IMR-90 (cell line): ENCODE measurements at regions not wholly inside any gene's neighbourhood (a gene's known extent, or its start where the extent isn't known, plus 50 kb on each side); places are given as distances from the start of the nearest gene placed in this dataset.

ENCODE experiments used
- FOS ChIP-seq: fragments of 150-350 bp; IDR thresholded peaks from 2 replicates; pipeline ENCODE4 v1.6.1; 2016; ENCODE audit warnings: low read depth, low read length
- MAFK ChIP-seq: IDR thresholded peaks from 2 replicates; pipeline ENCODE4 v1.6.1; 2012; ENCODE audit warnings: low read depth, low read length, improper control_type of control experiment
- POLR2A ChIP-seq: IDR thresholded peaks from 2 replicates; pipeline ENCODE4 v1.6.1; 2012; ENCODE audit warnings: mild to moderate bottlenecking, low read depth, low read length
- RCOR1 ChIP-seq: IDR thresholded peaks from 2 replicates; pipeline ENCODE4 v1.6.1; 2012; ENCODE audit warnings: mild to moderate bottlenecking, low read length, improper control_type of control experiment; ENCODE audit not compliant: insufficient replicate concordance
- TF ChIP-seq, protein P1 (sequence below): conservative IDR thresholded peaks from 2 replicates; pipeline ENCODE4 v1.5.1; 2012; ENCODE audit warnings: mild to moderate bottlenecking, low read depth, low read length, improper control_type of control experiment

DNA sequence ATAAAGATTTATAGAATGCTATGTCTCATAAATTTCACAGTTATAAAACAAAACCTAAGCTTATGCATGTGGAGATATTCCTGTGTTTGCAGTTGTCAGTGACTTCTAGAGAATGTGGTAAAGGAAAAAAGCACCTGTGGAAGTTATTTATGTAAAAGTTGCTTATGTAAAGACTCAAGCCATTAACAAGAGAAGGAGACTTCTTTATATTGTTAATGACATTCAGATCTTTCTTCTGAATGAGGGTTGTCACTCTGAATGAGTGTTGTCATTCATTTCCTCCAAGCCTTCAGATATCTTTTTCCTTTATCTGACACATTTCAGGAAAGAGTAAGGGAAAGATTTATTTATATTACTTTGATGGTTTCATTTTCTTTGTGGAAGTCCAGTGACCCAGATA lies 202.6 kb downstream of the TM9SF2 start:
- no peak for TF ChIP-seq FOS
- TF ChIP-seq, protein P1, sequence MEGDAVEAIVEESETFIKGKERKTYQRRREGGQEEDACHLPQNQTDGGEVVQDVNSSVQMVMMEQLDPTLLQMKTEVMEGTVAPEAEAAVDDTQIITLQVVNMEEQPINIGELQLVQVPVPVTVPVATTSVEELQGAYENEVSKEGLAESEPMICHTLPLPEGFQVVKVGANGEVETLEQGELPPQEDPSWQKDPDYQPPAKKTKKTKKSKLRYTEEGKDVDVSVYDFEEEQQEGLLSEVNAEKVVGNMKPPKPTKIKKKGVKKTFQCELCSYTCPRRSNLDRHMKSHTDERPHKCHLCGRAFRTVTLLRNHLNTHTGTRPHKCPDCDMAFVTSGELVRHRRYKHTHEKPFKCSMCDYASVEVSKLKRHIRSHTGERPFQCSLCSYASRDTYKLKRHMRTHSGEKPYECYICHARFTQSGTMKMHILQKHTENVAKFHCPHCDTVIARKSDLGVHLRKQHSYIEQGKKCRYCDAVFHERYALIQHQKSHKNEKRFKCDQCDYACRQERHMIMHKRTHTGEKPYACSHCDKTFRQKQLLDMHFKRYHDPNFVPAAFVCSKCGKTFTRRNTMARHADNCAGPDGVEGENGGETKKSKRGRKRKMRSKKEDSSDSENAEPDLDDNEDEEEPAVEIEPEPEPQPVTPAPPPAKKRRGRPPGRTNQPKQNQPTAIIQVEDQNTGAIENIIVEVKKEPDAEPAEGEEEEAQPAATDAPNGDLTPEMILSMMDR, result no peak
- no peak for TF ChIP-seq MAFK
- no peak for TF ChIP-seq RCOR1
- TF ChIP-seq POLR2A, result no peak
